Central memory CD8-positive, alpha-beta T cell (primary cell): ENCODE measurements at regions not wholly inside any gene's neighbourhood (a gene's known extent, or its start where the extent isn't known, plus 50 kb on each side); places are given as distances from the start of the nearest gene placed in this dataset.
A peak's percentile ranks its signal among the peaks of the same experiment; 100 is the strongest.
"Not testable (repeated sequence)": the region's sequence is repeated elsewhere in the genome, so short reads cannot be mapped to it uniquely, and the experiment has no call there.

Source experiments
- ATAC-seq: fragments of 150-1000 bp; cut with Tn5 transposase; replicated peaks from 2 replicates; pipeline ENCODE4 v1.10.0; 2022; ENCODE audit warnings: mild to moderate bottlenecking, moderate FRiP score, moderate number of reproducible peaks; ENCODE audit not compliant: poor library complexity, severe bottlenecking; ENCODE audit errors: extremely low read depth
- DNase-seq, 2 donors: peaks; one replicate each; pipeline ENCODE4 v3.0.0; 2021; ENCODE audit warnings: low spot score in 2 of 2
- H3K27ac Mint-ChIP-seq: one replicate; pipeline ENCODE4 v1.8.0; 2022; ENCODE audit warnings: low read depth, mild to moderate bottlenecking, moderate library complexity, mixed read lengths
- H3K27me3 Mint-ChIP-seq: one replicate; pipeline ENCODE4 v1.8.0; 2022; ENCODE audit warnings: mixed read lengths
- H3K36me3 Mint-ChIP-seq: one replicate; pipeline ENCODE4 v1.8.0; 2022; ENCODE audit warnings: mild to moderate bottlenecking, moderate library complexity, mixed read lengths; ENCODE audit not compliant: insufficient read depth
- H3K4me1 Mint-ChIP-seq: one replicate; pipeline ENCODE4 v1.8.0; 2022; ENCODE audit warnings: mixed read lengths
- H3K4me3 Mint-ChIP-seq: one replicate; pipeline ENCODE4 v1.8.0; 2022; ENCODE audit warnings: mild to moderate bottlenecking, moderate library complexity, mixed read lengths
- H3K9me3 Mint-ChIP-seq: one replicate; pipeline ENCODE4 v1.8.0; 2022; ENCODE audit warnings: mixed read lengths

GRCh38 chr4:104912518-104912917, 234.2 kb upstream of the TET2 start:
- ATAC-seq, result no peak
- Mint-ChIP-seq H3K27me3 (no peaks in the 10 kb centered on the region), H3K9me3 (peaks cover 5% of the 10 kb centered on the region), H3K27ac (no peak overlapping the region), H3K36me3 (no peaks in the 10 kb centered on the region), H3K4me3 (no peak overlapping the region), H3K4me1 (no peaks in the 10 kb centered on the region)
- no peak for DNase-seq

GRCh38 chr4:104915373-104915772, 231.3 kb upstream of the TET2 start:
- no peak for DNase-seq
- no peak for ATAC-seq
- no peaks in the 10 kb centered on the region for H3K4me1 Mint-ChIP-seq
- no peaks in the 10 kb centered on the region for H3K36me3 Mint-ChIP-seq
- no peak overlapping the region for H3K27ac Mint-ChIP-seq
- peaks cover 5% of the 10 kb centered on the region for H3K9me3 Mint-ChIP-seq
- no peaks in the 10 kb centered on the region for H3K27me3 Mint-ChIP-seq
- H3K4me3 Mint-ChIP-seq, result no peak overlapping the region

- ATAC-seq (no peak), DNase-seq (no peak)
- Mint-ChIP-seq H3K27me3 (no peaks in the 10 kb centered on the region), H3K36me3 (no peaks in the 10 kb centered on the region), H3K4me3 (no peak overlapping the region), H3K27ac (no peak overlapping the region), H3K4me1 (no peaks in the 10 kb centered on the region), H3K9me3 (peaks cover 5% of the 10 kb centered on the region)
These were observed 230.8 kb upstream of the TET2 start for GRCh38 chr4:104915864-104916263.

- DNase-seq (no peak), ATAC-seq (no peak)
- H3K27me3 Mint-ChIP-seq, result no peaks in the 10 kb centered on the region
- no peak overlapping the region for H3K27ac Mint-ChIP-seq
- no peaks in the 10 kb centered on the region for H3K4me1 Mint-ChIP-seq
- H3K9me3 Mint-ChIP-seq, result no peaks in the 10 kb centered on the region
- H3K4me3 Mint-ChIP-seq, result no peak overlapping the region
- H3K36me3 Mint-ChIP-seq, result no peaks in the 10 kb centered on the region
These were observed 227.3 kb upstream of the TET2 start for GRCh38 chr4:104919406-104919805.

- Mint-ChIP-seq H3K4me3 (peak overlapping the region; percentile 7), H3K36me3 (no peaks in the 10 kb centered on the region), H3K27ac (no peak overlapping the region), H3K4me1 (peaks cover 24% of the 10 kb centered on the region), H3K27me3 (no peaks in the 10 kb centered on the region), H3K9me3 (peaks cover 15% of the 10 kb centered on the region)
- ATAC-seq, result no peak
- DNase-seq, result no peak
These were observed 216.4 kb upstream of the TET2 start for GRCh38 chr4:104930298-104930697.

GRCh38 chr4:104930745-104931736, 215.6 kb upstream of the TET2 start:
- H3K4me3 Mint-ChIP-seq, result peak overlapping the region; percentile 57
- ATAC-seq, result peak; percentile 67
- not testable (repeated sequence) for DNase-seq

GRCh38 chr4:104938624-104939023, 208.1 kb upstream of the TET2 start:
- no peaks in the 10 kb centered on the region for H3K27me3 Mint-ChIP-seq
- H3K9me3 Mint-ChIP-seq, result peaks cover under 1% of the 10 kb centered on the region
- DNase-seq (no peak), ATAC-seq (peak; percentile 62)
- H3K27ac Mint-ChIP-seq, result no peak overlapping the region
- no peaks in the 10 kb centered on the region for H3K36me3 Mint-ChIP-seq
- H3K4me1 Mint-ChIP-seq, result no peaks in the 10 kb centered on the region
- no peak overlapping the region for H3K4me3 Mint-ChIP-seq

More at GRCh38 chr4:104930745-104931736, 215.6 kb upstream of the TET2 start:
- peak overlapping the region; percentile 66 for H3K27ac Mint-ChIP-seq
- H3K9me3 Mint-ChIP-seq, result peaks cover 15% of the 10 kb centered on the region
- not testable (repeated sequence) for H3K36me3 Mint-ChIP-seq, H3K27me3 Mint-ChIP-seq
- peaks cover 24% of the 10 kb centered on the region for H3K4me1 Mint-ChIP-seq

- Mint-ChIP-seq H3K4me1 (no peaks in the 10 kb centered on the region), H3K36me3 (no peaks in the 10 kb centered on the region), H3K4me3 (no peak overlapping the region), H3K27ac (no peak overlapping the region), H3K27me3 (no peaks in the 10 kb centered on the region), H3K9me3 (no peaks in the 10 kb centered on the region)
- no peak for DNase-seq
- ATAC-seq, result no peak
These were observed 205.7 kb upstream of the TET2 start for GRCh38 chr4:104940927-104941326.

- Mint-ChIP-seq H3K4me1 (no peaks in the 10 kb centered on the region), H3K36me3 (no peaks in the 10 kb centered on the region), H3K4me3 (no peak overlapping the region), H3K27ac (no peak overlapping the region), H3K27me3 (no peaks in the 10 kb centered on the region), H3K9me3 (no peaks in the 10 kb centered on the region)
- no peak for DNase-seq
- ATAC-seq, result no peak
These were observed 205.0 kb upstream of the TET2 start for GRCh38 chr4:104941661-104942062.

- peak; percentile 66 for ATAC-seq
- Mint-ChIP-seq H3K36me3 (no peaks in the 10 kb centered on the region), H3K27ac (no peak overlapping the region), H3K4me3 (no peak overlapping the region), H3K4me1 (no peaks in the 10 kb centered on the region), H3K27me3 (no peaks in the 10 kb centered on the region), H3K9me3 (no peaks in the 10 kb centered on the region)
- DNase-seq, result no peak
These were observed 203.5 kb upstream of the TET2 start for GRCh38 chr4:104942990-104943743.

GRCh38 chr4:104944596-104944995, 202.1 kb upstream of the TET2 start:
- no peak overlapping the region for H3K4me3 Mint-ChIP-seq
- H3K36me3 Mint-ChIP-seq, result no peaks in the 10 kb centered on the region
- ATAC-seq, result no peak
- H3K4me1 Mint-ChIP-seq, result no peaks in the 10 kb centered on the region
- no peak for DNase-seq
- no peaks in the 10 kb centered on the region for H3K27me3 Mint-ChIP-seq
- H3K9me3 Mint-ChIP-seq, result no peaks in the 10 kb centered on the region
- no peak overlapping the region for H3K27ac Mint-ChIP-seq

GRCh38 chr4:104964410-104965175, 182.1 kb upstream of the TET2 start:
- no peak overlapping the region for H3K27ac Mint-ChIP-seq
- DNase-seq, result no peak
- H3K4me1 Mint-ChIP-seq, result peaks cover 10% of the 10 kb centered on the region
- H3K4me3 Mint-ChIP-seq, result no peak overlapping the region
- H3K27me3 Mint-ChIP-seq, result no peaks in the 10 kb centered on the region
- no peaks in the 10 kb centered on the region for H3K36me3 Mint-ChIP-seq
- no peak for ATAC-seq
- peaks cover 17% of the 10 kb centered on the region for H3K9me3 Mint-ChIP-seq
